Amniotic epithelial cell (primary cell): ENCODE measurements at regions not wholly inside any gene's neighbourhood (a gene's known extent, or its start where the extent isn't known, plus 50 kb on each side); places are given as distances from the start of the nearest gene placed in this dataset.
A peak's percentile ranks its signal among the peaks of the same experiment; 100 is the strongest.

ENCODE experiments used
- DNase-seq: peaks from one replicate; pipeline ENCODE4 v3.0.0-alpha.2; 2010; ENCODE audit warnings: low read depth

GRCh38 chr17:45687594-45687993 lies 96.5 kb upstream of the CRHR1 start:
- no peak for DNase-seq

- DNase-seq: no peak
Observed at GRCh38 chr17:45688353-45688752, 95.8 kb upstream of the CRHR1 start.

GRCh38 chr17:45688820-45689219 lies 95.3 kb upstream of the CRHR1 start:
- no peak for DNase-seq

DNA sequence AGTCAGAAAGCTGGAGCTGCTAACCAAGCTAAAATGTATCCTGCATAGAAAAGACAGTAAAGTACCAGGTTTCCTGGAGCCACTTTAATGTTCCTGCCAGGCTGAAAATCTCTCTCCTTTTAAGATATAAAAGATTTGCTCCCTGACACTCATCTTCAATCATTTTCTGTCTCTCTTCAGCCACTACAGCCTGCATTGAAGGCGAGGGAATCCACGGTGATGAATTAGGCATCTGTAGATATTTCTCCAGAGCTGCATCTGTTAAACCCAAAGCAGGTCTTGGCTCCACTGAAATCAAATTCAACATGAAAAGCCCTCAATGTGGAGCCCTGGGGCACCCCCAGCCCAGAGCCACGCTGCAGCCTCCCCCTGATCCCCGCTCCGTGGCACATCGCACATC lies 94.7 kb upstream of the CRHR1 start:
- no peak for DNase-seq

DNA sequence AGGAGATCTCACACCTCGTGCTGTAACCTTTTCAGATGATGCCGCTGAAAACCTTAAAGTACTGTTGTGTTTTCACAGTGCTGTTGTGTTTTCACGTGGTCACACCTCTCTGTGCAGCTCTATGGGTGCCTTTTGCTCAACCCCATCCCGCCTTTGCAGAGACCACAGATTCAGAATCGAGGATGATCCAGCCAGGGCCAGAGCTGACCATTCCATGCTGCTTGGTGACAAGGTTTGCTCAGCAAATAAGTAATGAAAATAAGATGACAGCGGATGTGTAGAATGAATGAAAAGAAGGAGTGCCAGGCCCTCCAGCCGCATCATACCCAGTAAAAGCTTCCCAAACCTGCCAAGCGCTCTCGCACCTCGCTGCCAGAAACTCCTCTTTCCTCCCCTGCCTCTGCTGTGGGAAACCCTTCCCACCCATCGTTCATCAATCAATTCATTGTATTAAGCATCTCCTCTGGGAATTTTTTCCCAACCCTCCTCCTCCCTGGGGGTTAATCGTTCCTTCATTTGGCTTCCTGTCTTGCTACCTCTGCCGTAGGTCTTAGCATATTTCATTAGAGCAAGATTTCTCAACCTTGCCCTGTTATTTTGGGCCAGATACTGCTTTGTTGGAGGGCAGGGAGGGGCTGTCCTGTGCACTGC lies 93.4 kb upstream of the CRHR1 start:
- DNase-seq: no peak

GRCh38 chr17:45692661-45693060 lies 91.5 kb upstream of the CRHR1 start:
- DNase-seq: no peak

DNA sequence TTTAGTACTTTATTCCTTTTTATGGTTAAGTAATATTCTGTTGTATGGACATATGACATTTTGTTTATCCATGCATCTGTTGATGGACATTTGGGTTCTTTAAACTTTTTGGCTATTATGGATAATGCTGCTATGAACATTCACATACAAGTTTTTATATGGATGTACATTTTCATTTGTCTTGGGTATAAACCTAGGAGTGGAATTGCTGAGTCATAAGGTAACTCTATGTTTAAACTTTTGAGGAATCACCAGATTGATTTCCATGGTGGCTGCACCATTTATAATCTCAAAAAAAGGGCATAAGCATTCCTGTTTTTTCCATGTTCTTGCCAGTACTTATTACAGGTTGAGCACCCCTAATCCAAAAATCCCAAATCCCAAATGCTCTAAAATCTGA lies 90.3 kb upstream of the CRHR1 start:
- DNase-seq: no peak

DNA sequence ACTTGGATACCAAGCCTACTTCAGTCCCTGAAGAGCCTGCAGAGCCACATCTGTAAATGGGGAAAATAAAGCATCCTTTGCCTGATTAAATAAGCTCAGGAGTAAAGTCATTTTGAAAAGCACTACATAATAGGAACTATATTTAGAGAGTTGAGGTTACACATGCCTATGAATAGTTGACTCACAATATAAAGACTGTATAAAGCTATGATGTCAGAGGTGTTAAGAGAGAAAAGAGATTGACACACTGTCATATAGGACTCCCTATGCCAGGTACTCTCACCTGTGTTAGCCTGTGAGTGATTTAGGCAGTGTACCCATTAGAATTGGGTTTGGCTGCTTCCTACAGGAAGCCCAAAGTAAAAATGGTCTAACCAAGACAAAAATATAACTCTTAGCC lies 87.7 kb upstream of the CRHR1 start:
- no peak for DNase-seq

DNA sequence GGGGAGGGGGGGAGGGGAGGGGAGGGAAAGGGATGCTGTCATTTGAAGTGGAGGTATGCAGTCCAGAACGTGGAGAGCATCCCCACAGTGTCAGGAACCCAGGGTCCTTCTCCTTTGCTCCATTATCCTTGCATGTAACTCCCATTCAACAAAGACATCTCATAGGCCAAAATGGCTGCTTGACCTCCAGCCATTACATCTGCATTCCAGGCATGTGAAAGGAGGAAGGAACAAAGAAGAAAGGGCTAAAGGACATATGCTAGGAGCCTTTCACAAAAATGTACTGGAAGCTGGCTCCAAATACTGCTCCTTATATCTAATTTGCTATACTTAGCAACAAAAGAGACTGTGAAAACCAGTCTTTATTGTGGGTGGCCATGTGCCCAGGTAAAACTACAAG lies 87.0 kb upstream of the CRHR1 start:
- no peak for DNase-seq

GRCh38 chr17:45700171-45701090 lies 83.7 kb upstream of the CRHR1 start:
- no peak for DNase-seq

- peak; percentile 36 for DNase-seq
Observed at GRCh38 chr17:45702666-45703266, 81.4 kb upstream of the CRHR1 start.

- no peak for DNase-seq
Observed at GRCh38 chr17:45703348-45703747, 80.8 kb upstream of the CRHR1 start.

- no peak for DNase-seq
Observed at GRCh38 chr17:45703806-45704205, 80.3 kb upstream of the CRHR1 start.

GRCh38 chr17:45704251-45704650 lies 79.9 kb upstream of the CRHR1 start:
- no peak for DNase-seq

GRCh38 chr17:45705123-45706009 lies 78.8 kb upstream of the CRHR1 start:
- DNase-seq: no peak

DNA sequence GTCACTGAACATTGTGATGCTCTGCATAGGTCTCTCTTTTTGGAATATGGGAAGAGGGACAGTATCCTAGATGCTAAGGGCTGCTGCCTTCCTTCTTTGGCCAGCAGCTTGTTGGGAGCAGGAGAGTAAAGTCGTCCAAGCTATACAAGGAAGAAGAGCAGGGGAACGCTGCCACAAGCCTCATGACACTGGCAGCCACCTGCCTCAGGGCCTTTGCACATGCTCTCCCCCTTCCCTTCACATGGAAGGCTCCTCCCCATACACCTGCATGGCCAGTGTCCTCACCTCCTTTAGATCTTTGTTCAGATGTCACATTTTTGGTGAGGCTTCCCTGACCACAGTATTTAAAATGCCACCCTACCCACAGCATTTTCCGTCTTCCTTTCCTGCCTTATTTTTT lies 78.1 kb upstream of the CRHR1 start:
- no peak for DNase-seq

DNA sequence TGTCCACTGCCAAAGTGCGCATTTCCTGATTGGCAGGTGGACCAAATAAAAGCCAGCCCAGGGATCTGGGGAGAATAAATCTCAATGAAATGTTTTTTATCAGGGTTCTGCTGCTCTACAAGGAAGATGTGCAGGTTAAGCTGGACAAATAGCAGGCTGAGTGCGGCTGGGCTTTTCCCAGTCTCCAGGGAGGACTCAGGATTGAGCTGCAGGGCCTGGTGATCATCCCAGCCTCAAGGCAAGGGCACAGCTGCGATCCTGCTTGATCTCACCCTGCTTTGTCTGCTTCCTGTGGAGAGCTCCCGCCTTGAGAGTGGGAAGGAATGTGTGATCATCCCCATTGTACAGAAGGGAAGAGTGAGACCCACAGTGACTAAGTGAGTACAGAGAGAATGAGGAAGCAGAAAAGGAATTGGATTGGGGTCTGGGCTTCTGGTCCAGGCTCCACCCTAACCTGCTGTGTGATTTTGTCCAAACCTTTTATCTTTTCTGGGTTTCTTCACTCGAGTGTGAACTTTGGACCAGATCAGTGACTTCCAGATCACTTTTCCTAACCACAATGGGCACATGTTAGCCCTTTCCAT lies 75.3 kb upstream of the CRHR1 start:
- DNase-seq: no peak

- no peak for DNase-seq
Observed at GRCh38 chr17:45709728-45710288, 74.3 kb upstream of the CRHR1 start.

DNA sequence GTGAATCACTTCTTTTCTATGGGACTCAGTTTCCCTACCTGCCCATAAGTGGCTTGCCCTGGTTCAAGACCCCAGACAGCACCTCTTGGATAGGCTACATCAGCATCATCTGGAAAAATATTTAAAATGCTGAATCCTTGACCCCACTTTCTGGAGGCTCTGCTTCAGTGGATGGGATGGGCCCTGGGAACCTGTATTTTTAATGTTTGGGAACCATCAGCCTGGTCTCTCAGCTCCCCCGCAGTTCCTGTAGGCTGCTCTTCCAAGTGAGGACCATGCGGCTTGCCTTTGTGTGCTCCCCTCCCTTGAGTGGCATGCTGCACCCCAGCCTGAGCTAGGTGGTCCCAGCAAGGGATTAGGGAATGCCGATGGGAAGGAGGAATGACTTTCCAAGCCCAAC lies 68.3 kb upstream of the CRHR1 start:
- DNase-seq: no peak

GRCh38 chr17:45718791-45719190 lies 65.3 kb upstream of the CRHR1 start:
- DNase-seq: peak; percentile 62

DNA sequence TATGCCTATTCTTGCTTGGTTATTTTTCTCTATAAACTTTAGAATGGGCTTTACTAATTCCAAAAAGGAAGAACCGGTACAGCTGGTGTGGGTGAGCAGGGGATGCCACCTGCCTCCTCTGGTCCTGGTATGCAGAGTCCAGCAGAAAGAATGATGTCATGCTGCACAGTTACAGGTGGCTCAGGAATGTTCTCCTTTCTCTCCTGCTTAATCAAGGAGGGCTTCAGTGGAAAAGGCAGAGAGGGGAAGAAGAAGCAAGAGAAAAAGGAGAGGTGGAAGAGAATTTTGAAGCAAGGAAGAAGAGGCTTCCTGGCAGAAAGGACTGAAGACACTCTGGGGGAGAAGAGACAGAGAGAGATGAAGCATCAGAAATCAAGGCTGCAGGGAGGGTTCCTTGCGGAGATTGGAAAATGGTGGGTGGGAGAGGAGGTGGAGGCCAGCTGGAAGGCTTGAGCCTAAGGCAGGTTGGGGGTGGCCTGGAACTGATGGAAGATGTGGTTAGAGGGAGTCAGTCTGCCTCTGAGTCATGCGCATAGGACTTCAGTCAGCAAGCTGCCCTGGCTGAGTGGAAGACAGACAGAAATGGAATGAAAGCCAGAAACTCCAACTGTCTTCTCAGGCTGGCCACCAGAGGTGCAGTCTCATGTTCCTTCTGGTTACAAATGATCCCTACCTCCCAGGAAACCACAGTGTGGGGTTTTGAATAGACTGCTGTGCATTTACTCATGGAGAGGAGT lies 64.6 kb upstream of the CRHR1 start:
- DNase-seq: peak; percentile 93
